ENCODE measurements at regions not wholly inside any gene's neighbourhood (a gene's known extent, or its start where the extent isn't known, plus 50 kb on each side); places are given as distances from the start of the nearest gene placed in this dataset.
"Not testable (repeated sequence)": the region's sequence is repeated elsewhere in the genome, so short reads cannot be mapped to it uniquely, and the experiment has no call there.

- no peaks in the 10 kb centered on the region for H3K9me3 Mint-ChIP-seq
- H3K27me3 Mint-ChIP-seq: no peaks in the 10 kb centered on the region
- ATAC-seq (no peak), DNase-seq (no peak)
- H3K27ac Mint-ChIP-seq: no peak overlapping the region
- H3K4me3 Mint-ChIP-seq: no peak overlapping the region
- H3K4me1 Mint-ChIP-seq: no peaks in the 10 kb centered on the region
Measured at GRCh38 chr16:29307598-29308507, 98.7 kb downstream of the NPIPB11 start.

- Mint-ChIP-seq H3K4me1 (no peaks in the 10 kb centered on the region), H3K27me3 (no peaks in the 10 kb centered on the region)
- ATAC-seq: no peak
Measured at GRCh38 chr16:29306943-29307597, 99.4 kb downstream of the NPIPB11 start.

GRCh38 chr16:29306201-29306600 is 100.3 kb downstream of the NPIPB11 start:
- no peak for ATAC-seq

More at GRCh38 chr16:29306943-29307597, 99.4 kb downstream of the NPIPB11 start:
- no peak for DNase-seq
- no peak overlapping the region for H3K4me3 Mint-ChIP-seq
- no peaks in the 10 kb centered on the region for H3K9me3 Mint-ChIP-seq
- no peak overlapping the region for H3K27ac Mint-ChIP-seq

GRCh38 chr16:29305018-29305417 is 101.5 kb downstream of the NPIPB11 start:
- DNase-seq, H3K9me3 Mint-ChIP-seq, H3K27me3 Mint-ChIP-seq, H3K4me3 Mint-ChIP-seq, ATAC-seq, H3K4me1 Mint-ChIP-seq, H3K27ac Mint-ChIP-seq: not testable (repeated sequence)

More at GRCh38 chr16:29306201-29306600, 100.3 kb downstream of the NPIPB11 start:
- H3K27ac Mint-ChIP-seq: no peak overlapping the region
- no peaks in the 10 kb centered on the region for H3K27me3 Mint-ChIP-seq
- H3K9me3 Mint-ChIP-seq: no peaks in the 10 kb centered on the region
- H3K4me1 Mint-ChIP-seq: no peaks in the 10 kb centered on the region
- no peak for DNase-seq
- no peak overlapping the region for H3K4me3 Mint-ChIP-seq

GRCh38 chr16:29304251-29304650 is 102.3 kb downstream of the NPIPB11 start:
- ATAC-seq (no peak), DNase-seq (no peak)
- Mint-ChIP-seq H3K27me3 (no peaks in the 10 kb centered on the region), H3K4me1 (peaks cover 11% of the 10 kb centered on the region), H3K27ac (no peak overlapping the region), H3K4me3 (no peak overlapping the region), H3K9me3 (no peaks in the 10 kb centered on the region)

GRCh38 chr16:29303520-29303919 is 103.0 kb downstream of the NPIPB11 start:
- H3K27ac Mint-ChIP-seq: no peak overlapping the region
- H3K4me3 Mint-ChIP-seq: no peak overlapping the region
- DNase-seq: no peak
- no peaks in the 10 kb centered on the region for H3K27me3 Mint-ChIP-seq
- no peaks in the 10 kb centered on the region for H3K9me3 Mint-ChIP-seq
- ATAC-seq: no peak
- H3K4me1 Mint-ChIP-seq: peaks cover 11% of the 10 kb centered on the region

- H3K4me1 Mint-ChIP-seq: peaks cover 11% of the 10 kb centered on the region
- no peaks in the 10 kb centered on the region for H3K27me3 Mint-ChIP-seq
- no peak for ATAC-seq
- DNase-seq: no peak
- H3K27ac Mint-ChIP-seq: no peak overlapping the region
- H3K9me3 Mint-ChIP-seq: peaks cover 0 to under 1% of the 10 kb centered on the region in 2 donors
- H3K4me3 Mint-ChIP-seq: no peak overlapping the region
Measured at GRCh38 chr16:29302976-29303375, 103.5 kb downstream of the NPIPB11 start.

- not testable (repeated sequence) for H3K9me3 Mint-ChIP-seq, H3K4me3 Mint-ChIP-seq, DNase-seq
Measured at GRCh38 chr16:29302433-29302832, 104.1 kb downstream of the NPIPB11 start.

GRCh38 chr16:29301662-29302285 is 104.7 kb downstream of the NPIPB11 start:
- ATAC-seq: peak; percentile 33
- H3K9me3 Mint-ChIP-seq, H3K4me3 Mint-ChIP-seq, H3K27me3 Mint-ChIP-seq, DNase-seq: not testable (repeated sequence)
- peak overlapping the region in 1 of 2 donors; percentile 62 for H3K27ac Mint-ChIP-seq
- H3K4me1 Mint-ChIP-seq: peaks cover 11% of the 10 kb centered on the region

More at GRCh38 chr16:29302433-29302832, 104.1 kb downstream of the NPIPB11 start:
- ATAC-seq, H3K27ac Mint-ChIP-seq, H3K27me3 Mint-ChIP-seq: not testable (repeated sequence)
- peaks cover 11% of the 10 kb centered on the region for H3K4me1 Mint-ChIP-seq

- H3K4me1 Mint-ChIP-seq: peaks cover 11% of the 10 kb centered on the region
- H3K4me3 Mint-ChIP-seq, ATAC-seq, H3K9me3 Mint-ChIP-seq, H3K27me3 Mint-ChIP-seq, H3K27ac Mint-ChIP-seq, DNase-seq: not testable (repeated sequence)
Measured at GRCh38 chr16:29300541-29301535, 105.7 kb downstream of the NPIPB11 start.

- not testable (repeated sequence) for H3K9me3 Mint-ChIP-seq, H3K27ac Mint-ChIP-seq, H3K4me3 Mint-ChIP-seq, DNase-seq, H3K27me3 Mint-ChIP-seq
- H3K4me1 Mint-ChIP-seq: peaks cover 11% of the 10 kb centered on the region
- peak; percentile 48 for ATAC-seq
Measured at GRCh38 chr16:29300030-29300491, 106.5 kb downstream of the NPIPB11 start.

GRCh38 chr16:29298997-29299396 is 107.5 kb downstream of the NPIPB11 start:
- H3K27ac Mint-ChIP-seq, H3K9me3 Mint-ChIP-seq: not testable (repeated sequence)
- H3K4me1 Mint-ChIP-seq: peaks cover 11% of the 10 kb centered on the region

GRCh38 chr16:29298307-29298706 is 108.2 kb downstream of the NPIPB11 start:
- H3K27ac Mint-ChIP-seq, H3K4me3 Mint-ChIP-seq, ATAC-seq, H3K9me3 Mint-ChIP-seq, DNase-seq, H3K27me3 Mint-ChIP-seq: not testable (repeated sequence)
- peaks cover 11% of the 10 kb centered on the region for H3K4me1 Mint-ChIP-seq

More at GRCh38 chr16:29298997-29299396, 107.5 kb downstream of the NPIPB11 start:
- ATAC-seq, H3K27me3 Mint-ChIP-seq, DNase-seq, H3K4me3 Mint-ChIP-seq: not testable (repeated sequence)

GRCh38 chr16:29297809-29298177 is 108.7 kb downstream of the NPIPB11 start:
- not testable (repeated sequence) for H3K4me3 Mint-ChIP-seq, H3K27me3 Mint-ChIP-seq, H3K27ac Mint-ChIP-seq, ATAC-seq, DNase-seq, H3K9me3 Mint-ChIP-seq
- H3K4me1 Mint-ChIP-seq: peaks cover 11% of the 10 kb centered on the region
